HuH-7.5 (cell line): ENCODE measurements at regions not wholly inside any gene's neighbourhood (a gene's known extent, or its start where the extent isn't known, plus 50 kb on each side); places are given as distances from the start of the nearest gene placed in this dataset.
"Not testable (repeated sequence)": the region's sequence is repeated elsewhere in the genome, so short reads cannot be mapped to it uniquely, and the experiment has no call there.

Source experiments
- DNase-seq: peaks from one replicate; pipeline ENCODE4 v3.0.0; 2011; ENCODE audit warnings: low spot score

- not testable (repeated sequence) for DNase-seq
These were observed 119.2 kb downstream of the SEPTIN14 start for GRCh38 chr7:55743454-55743717.

- DNase-seq, result not testable (repeated sequence)
These were observed 119.7 kb downstream of the SEPTIN14 start for GRCh38 chr7:55742651-55743453.

GRCh38 chr7:55741721-55742631 lies 120.6 kb downstream of the SEPTIN14 start:
- DNase-seq, result not testable (repeated sequence)

- not testable (repeated sequence) for DNase-seq
These were observed 121.8 kb downstream of the SEPTIN14 start for GRCh38 chr7:55740633-55741250.

GRCh38 chr7:55740053-55740452 lies 122.5 kb downstream of the SEPTIN14 start:
- DNase-seq, result not testable (repeated sequence)

GRCh38 chr7:55736641-55737221 lies 125.8 kb downstream of the SEPTIN14 start:
- not testable (repeated sequence) for DNase-seq

- DNase-seq, result no peak
These were observed 129.1 kb downstream of the SEPTIN14 start for GRCh38 chr7:55733241-55734140.

GRCh38 chr7:55731931-55732330 lies 130.6 kb downstream of the SEPTIN14 start:
- DNase-seq, result no peak

- DNase-seq, result no peak
These were observed 132.4 kb downstream of the SEPTIN14 start for GRCh38 chr7:55730197-55730596.

- no peak for DNase-seq
These were observed 139.0 kb downstream of the SEPTIN14 start for GRCh38 chr7:55723621-55723941.

- DNase-seq, result not testable (repeated sequence)
These were observed 139.5 kb downstream of the SEPTIN14 start for GRCh38 chr7:55722874-55723620.

- DNase-seq, result not testable (repeated sequence)
These were observed 141.5 kb downstream of the SEPTIN14 start for GRCh38 chr7:55721004-55721403.

- not testable (repeated sequence) for DNase-seq
These were observed 143.1 kb upstream of the VOPP1 start for GRCh38 chr7:55715247-55715867.

- not testable (repeated sequence) for DNase-seq
These were observed 142.1 kb upstream of the VOPP1 start for GRCh38 chr7:55714370-55714769.

GRCh38 chr7:55710312-55710711 lies 138.0 kb upstream of the VOPP1 start:
- DNase-seq, result not testable (repeated sequence)

- not testable (repeated sequence) for DNase-seq
These were observed 135.7 kb upstream of the VOPP1 start for GRCh38 chr7:55708028-55708427.

- DNase-seq, result not testable (repeated sequence)
These were observed 135.1 kb upstream of the VOPP1 start for GRCh38 chr7:55707410-55707809.

- not testable (repeated sequence) for DNase-seq
These were observed 134.3 kb upstream of the VOPP1 start for GRCh38 chr7:55706451-55707195.

- DNase-seq, result not testable (repeated sequence)
These were observed 133.6 kb upstream of the VOPP1 start for GRCh38 chr7:55705728-55706450.
